Esophagus (tissue), 2 donors: ENCODE measurements at regions not wholly inside any gene's neighbourhood (a gene's known extent, or its start where the extent isn't known, plus 50 kb on each side); places are given as distances from the start of the nearest gene placed in this dataset.
"Not testable (repeated sequence)": the region's sequence is repeated elsewhere in the genome, so short reads cannot be mapped to it uniquely, and the experiment has no call there.

Experiments
- H3K27ac ChIP-seq, 2 donors: one replicate each; pipeline ENCODE4 v1.5.1; 2013; ENCODE audit warnings: low read depth in 2 of 2, mild to moderate bottlenecking in 2 of 2, inconsistent platforms in 1 of 2, low read length in 1 of 2, moderate library complexity in 1 of 2
- H3K27me3 ChIP-seq, 2 donors: one replicate each; pipeline ENCODE4 v1.6.1; 2013; ENCODE audit warnings: low read length in 2 of 2, control low read depth in 1 of 2, mild to moderate bottlenecking in 1 of 2; ENCODE audit not compliant: insufficient read depth in 2 of 2, control insufficient read depth in 1 of 2
- H3K36me3 ChIP-seq, 2 donors: one replicate each; pipeline ENCODE4 v1.6.1; 2013; ENCODE audit warnings: low read length in 1 of 2; ENCODE audit not compliant: control insufficient read depth in 2 of 2, insufficient read depth in 2 of 2
- H3K4me1 ChIP-seq, 2 donors: one replicate each; pipeline ENCODE4 v1.6.1; 2013; ENCODE audit warnings: low read length in 1 of 2; ENCODE audit not compliant: control insufficient read depth in 2 of 2, insufficient read depth in 2 of 2
- H3K4me3 ChIP-seq, 2 donors: one replicate each; pipeline ENCODE4 v1.5.1; 2013; ENCODE audit warnings: low read length in 2 of 2, mild to moderate bottlenecking in 2 of 2, low read depth in 1 of 2, moderate library complexity in 1 of 2
- H3K9me3 ChIP-seq, 2 donors: one replicate each; pipeline ENCODE4 v1.6.1; 2013; ENCODE audit warnings: mild to moderate bottlenecking in 2 of 2, low read depth in 1 of 2, low read length in 1 of 2, moderate library complexity in 1 of 2; ENCODE audit not compliant: control insufficient read depth in 2 of 2, insufficient read depth in 1 of 2
- WGBS, 2 donors: extraction: QIAGEN DNeasy Blood & Tissue Kit; methylation state at CpG; one replicate each; pipeline ENCODE4 v1.1.7; 2013; 5-methylcytosine and 5-hydroxymethylcytosine counted together
- donor health status: healthy with polysubstance abuse.
- donor health status: Bipolar disorder and iron deficiency.

DNA sequence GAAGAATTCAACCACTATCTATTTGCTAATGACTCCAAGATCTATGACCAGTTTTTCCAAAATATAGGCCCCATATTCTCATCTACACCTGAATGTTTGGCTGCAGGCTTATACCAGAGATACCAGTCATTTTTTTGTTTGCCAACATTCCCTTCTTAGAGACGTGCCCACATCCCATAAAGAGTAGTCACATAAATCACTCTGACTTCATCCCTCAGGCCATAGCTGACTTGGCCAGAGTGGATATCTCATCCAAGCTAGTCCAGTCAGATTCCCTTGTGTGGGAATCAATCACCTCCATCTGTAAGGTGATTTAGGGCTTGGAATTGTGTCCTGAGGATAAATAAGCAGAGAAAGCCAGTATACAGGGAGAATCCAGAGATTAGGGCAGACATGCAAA is 124.3 kb upstream of the SLC24A2 start:
- 35 to 39% methylated on average over 1 of the region's 1 CpG for WGBS, 2 donors
- Histone ChIP-seq H3K4me1 (no peaks in the 10 kb centered on the region), H3K27ac (no peak overlapping the region), H3K36me3 (no peaks in the 10 kb centered on the region), H3K4me3 (no peak overlapping the region), H3K9me3 (no peaks in the 10 kb centered on the region), H3K27me3 (no peaks in the 10 kb centered on the region)

GRCh38 chr9:19903076-19903475 is 114.2 kb upstream of the SLC24A2 start:
- no peaks in the 10 kb centered on the region for H3K4me1 ChIP-seq
- no peaks in the 10 kb centered on the region for H3K27me3 ChIP-seq
- no peaks in the 10 kb centered on the region for H3K9me3 ChIP-seq
- 76 to 87% methylated on average over 5 of the region's 5 CpGs for WGBS, 2 donors
- no peaks in the 10 kb centered on the region for H3K36me3 ChIP-seq
- H3K4me3 ChIP-seq: no peak overlapping the region
- H3K27ac ChIP-seq: no peak overlapping the region

DNA sequence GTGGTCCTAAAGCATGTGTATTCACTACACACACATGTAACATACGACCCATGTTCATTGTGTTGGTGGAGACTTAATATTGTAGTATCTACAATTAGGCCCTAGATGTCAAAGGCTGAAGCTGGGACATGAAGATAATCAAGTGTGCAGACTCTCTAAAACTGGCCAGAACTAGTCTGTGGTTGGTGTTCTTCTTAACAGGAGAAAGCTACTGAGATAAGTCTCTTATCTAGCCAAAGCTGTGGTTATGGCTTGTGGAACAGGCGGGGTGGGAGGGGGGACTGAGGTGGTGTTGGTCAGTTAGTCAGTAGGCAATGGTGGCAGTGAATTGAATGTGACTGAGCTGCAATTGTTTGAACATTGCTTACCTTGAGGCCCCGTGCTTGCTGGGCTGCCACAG is 112.7 kb upstream of the SLC24A2 start:
- no peak overlapping the region for H3K4me3 ChIP-seq
- 76 to 81% methylated on average over 3 of the region's 3 CpGs for WGBS, 2 donors
- H3K9me3 ChIP-seq: no peaks in the 10 kb centered on the region
- no peaks in the 10 kb centered on the region for H3K36me3 ChIP-seq
- no peaks in the 10 kb centered on the region for H3K27me3 ChIP-seq
- H3K4me1 ChIP-seq: no peaks in the 10 kb centered on the region
- no peak overlapping the region for H3K27ac ChIP-seq

GRCh38 chr9:19896161-19896560 is 107.3 kb upstream of the SLC24A2 start:
- Histone ChIP-seq H3K27me3 (no peaks in the 10 kb centered on the region), H3K9me3 (no peaks in the 10 kb centered on the region), H3K4me1 (no peaks in the 10 kb centered on the region), H3K36me3 (no peaks in the 10 kb centered on the region), H3K27ac (no peak overlapping the region), H3K4me3 (no peak overlapping the region)
- WGBS, 2 donors: 76 to 92% methylated on average over 1 of the region's 1 CpG

DNA sequence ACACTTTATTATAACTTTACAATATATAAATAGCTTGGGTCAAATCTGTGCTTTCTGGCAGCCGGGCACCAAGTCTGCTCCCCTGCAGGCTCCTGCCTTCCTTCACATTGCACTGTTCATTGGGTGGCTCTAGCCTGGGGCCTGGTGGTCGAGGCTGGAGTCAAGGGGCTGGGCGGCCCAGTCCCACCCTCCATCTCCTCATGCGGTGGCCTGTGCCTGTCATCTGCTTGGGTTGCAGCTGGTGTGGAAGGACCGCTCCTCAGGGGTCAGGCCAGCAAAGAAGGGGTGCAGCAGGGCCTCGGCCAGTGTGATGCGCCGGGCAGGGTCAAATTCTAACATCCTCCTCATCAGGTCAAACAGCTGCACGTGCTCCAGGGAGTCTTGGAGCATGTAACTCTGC is 106.7 kb upstream of the SLC24A2 start:
- H3K4me3 ChIP-seq, H3K4me1 ChIP-seq, H3K36me3 ChIP-seq, H3K27me3 ChIP-seq, H3K9me3 ChIP-seq, H3K27ac ChIP-seq: not testable (repeated sequence)
- WGBS, 2 donors: 86 to 88% methylated on average over 8 to 9 of the region's 9 CpGs

GRCh38 chr9:19895006-19895405 is 106.2 kb upstream of the SLC24A2 start:
- H3K9me3 ChIP-seq: no peaks in the 10 kb centered on the region
- no peak overlapping the region for H3K27ac ChIP-seq
- H3K4me3 ChIP-seq: no peak overlapping the region
- no peaks in the 10 kb centered on the region for H3K36me3 ChIP-seq
- no peaks in the 10 kb centered on the region for H3K4me1 ChIP-seq
- 24 to 36% methylated on average over 3 of the region's 3 CpGs for WGBS, 2 donors
- no peaks in the 10 kb centered on the region for H3K27me3 ChIP-seq

- Histone ChIP-seq H3K36me3 (no peaks in the 10 kb centered on the region), H3K9me3 (no peaks in the 10 kb centered on the region), H3K27ac (no peak overlapping the region), H3K4me3 (no peak overlapping the region), H3K4me1 (no peaks in the 10 kb centered on the region), H3K27me3 (no peaks in the 10 kb centered on the region)
- WGBS, 2 donors: 92 to 95% methylated on average over 4 of the region's 4 CpGs
Measured at GRCh38 chr9:19885608-19886007, 96.8 kb upstream of the SLC24A2 start.

DNA sequence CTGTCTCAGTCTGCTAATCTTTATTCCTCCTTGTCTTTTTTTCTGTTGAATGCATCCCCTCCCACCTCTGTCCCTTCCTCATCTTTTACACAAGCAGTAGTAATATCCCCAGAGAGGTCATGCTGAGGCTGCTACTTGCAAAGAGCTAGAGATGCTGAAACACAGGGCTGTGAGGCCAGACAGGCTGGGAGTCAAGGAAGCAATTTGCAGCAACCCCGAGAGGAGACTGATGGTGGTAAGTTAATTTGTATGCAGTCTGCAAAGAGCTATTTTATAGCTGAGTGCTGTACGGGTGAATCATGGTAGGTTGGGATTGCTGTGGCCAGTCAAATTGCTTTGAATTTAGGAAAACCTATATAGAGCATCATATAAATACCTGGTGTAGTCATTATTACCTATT is 90.2 kb upstream of the SLC24A2 start:
- WGBS, 2 donors: 68 to 83% methylated on average over 2 of the region's 2 CpGs
- Histone ChIP-seq H3K4me3 (no peak overlapping the region), H3K4me1 (no peaks in the 10 kb centered on the region), H3K27me3 (no peaks in the 10 kb centered on the region), H3K36me3 (no peaks in the 10 kb centered on the region), H3K9me3 (no peaks in the 10 kb centered on the region), H3K27ac (no peak overlapping the region)

DNA sequence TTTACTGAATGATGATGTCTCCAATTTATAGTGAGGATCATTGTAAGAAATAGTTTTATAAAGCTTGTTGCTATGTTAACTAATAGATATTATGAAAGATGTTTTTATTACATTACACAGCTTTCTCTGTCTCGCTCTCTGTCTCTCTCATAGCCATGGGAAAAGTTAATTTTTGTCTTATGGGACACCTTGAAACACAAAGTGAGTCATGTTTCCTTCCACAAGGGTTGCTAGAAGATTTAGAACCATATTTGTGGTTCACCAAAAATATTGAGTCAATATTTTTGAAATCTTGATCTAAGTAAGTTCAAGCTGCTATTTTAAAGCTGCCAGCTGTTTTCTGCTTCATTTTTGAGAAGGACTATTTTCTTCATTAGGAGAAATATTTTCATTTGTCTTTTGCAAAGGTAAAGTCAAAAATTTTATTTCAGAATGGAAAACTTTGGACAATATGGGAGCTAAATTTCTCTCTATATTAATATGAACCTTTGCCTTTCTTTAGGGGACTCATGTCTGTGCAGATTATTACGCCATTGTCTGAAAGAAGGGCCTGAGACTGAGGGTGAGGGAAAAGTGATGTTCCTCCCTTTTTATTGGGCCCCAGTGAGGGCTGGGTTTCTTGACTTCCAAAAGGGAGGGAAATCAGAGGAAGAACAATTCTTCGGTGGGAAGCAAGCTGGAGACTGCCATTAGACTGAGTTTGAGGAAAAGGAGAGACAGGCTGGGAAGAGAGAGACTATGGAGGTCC is 87.9 kb upstream of the SLC24A2 start:
- 69 to 81% methylated on average over 3 of the region's 3 CpGs for WGBS, 2 donors
- Histone ChIP-seq H3K4me3 (no peak overlapping the region), H3K36me3 (no peaks in the 10 kb centered on the region), H3K4me1 (no peaks in the 10 kb centered on the region), H3K9me3 (no peaks in the 10 kb centered on the region), H3K27ac (no peak overlapping the region), H3K27me3 (no peaks in the 10 kb centered on the region)

GRCh38 chr9:19875291-19875920 is 86.6 kb upstream of the SLC24A2 start:
- Histone ChIP-seq H3K9me3 (no peaks in the 10 kb centered on the region), H3K36me3 (no peaks in the 10 kb centered on the region), H3K4me1 (no peaks in the 10 kb centered on the region), H3K4me3 (no peak overlapping the region), H3K27me3 (no peaks in the 10 kb centered on the region), H3K27ac (no peak overlapping the region)
- 76 to 78% methylated on average over 5 of the region's 5 CpGs for WGBS, 2 donors
